GM12873 (cell line): ENCODE measurements at regions not wholly inside any gene's neighbourhood (a gene's known extent, or its start where the extent isn't known, plus 50 kb on each side); places are given as distances from the start of the nearest gene placed in this dataset.

Experiments used
- TF ChIP-seq, protein P1 (sequence below): IDR thresholded peaks from 2 replicates; pipeline ENCODE4 v1.5.1; 2012; ENCODE audit warnings: low read depth, mild to moderate bottlenecking, moderate library complexity, low read length, control low read depth; ENCODE audit not compliant: insufficient read depth; ENCODE audit errors: missing control alignments

DNA sequence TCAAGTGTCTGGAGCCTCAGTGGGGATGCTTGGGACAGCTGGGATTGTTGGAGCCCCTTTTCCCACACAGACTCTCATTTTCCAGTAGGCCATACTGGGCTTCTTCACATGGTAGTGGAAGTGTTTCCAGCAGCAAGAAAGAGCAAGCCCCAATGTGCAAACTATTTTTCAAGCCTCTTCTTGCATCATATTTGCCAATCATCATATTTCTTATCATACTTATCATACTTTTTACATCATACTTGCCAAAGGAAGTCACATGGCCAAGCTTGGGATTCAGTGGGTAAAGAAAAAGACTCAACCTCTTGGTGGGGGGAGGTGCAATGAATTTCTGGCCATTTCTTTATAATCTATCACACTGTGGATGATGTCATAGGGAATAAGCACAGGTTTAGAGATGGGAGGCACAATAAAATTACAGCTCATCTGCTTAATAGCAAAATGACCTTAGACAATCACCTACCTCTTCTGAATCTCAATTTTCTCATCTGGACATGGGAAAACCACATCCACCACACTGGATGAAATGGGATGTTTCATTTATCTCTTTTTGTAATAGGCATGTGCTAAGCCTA lies 174.2 kb downstream of the MID1IP1 start:
- TF ChIP-seq, protein P1, sequence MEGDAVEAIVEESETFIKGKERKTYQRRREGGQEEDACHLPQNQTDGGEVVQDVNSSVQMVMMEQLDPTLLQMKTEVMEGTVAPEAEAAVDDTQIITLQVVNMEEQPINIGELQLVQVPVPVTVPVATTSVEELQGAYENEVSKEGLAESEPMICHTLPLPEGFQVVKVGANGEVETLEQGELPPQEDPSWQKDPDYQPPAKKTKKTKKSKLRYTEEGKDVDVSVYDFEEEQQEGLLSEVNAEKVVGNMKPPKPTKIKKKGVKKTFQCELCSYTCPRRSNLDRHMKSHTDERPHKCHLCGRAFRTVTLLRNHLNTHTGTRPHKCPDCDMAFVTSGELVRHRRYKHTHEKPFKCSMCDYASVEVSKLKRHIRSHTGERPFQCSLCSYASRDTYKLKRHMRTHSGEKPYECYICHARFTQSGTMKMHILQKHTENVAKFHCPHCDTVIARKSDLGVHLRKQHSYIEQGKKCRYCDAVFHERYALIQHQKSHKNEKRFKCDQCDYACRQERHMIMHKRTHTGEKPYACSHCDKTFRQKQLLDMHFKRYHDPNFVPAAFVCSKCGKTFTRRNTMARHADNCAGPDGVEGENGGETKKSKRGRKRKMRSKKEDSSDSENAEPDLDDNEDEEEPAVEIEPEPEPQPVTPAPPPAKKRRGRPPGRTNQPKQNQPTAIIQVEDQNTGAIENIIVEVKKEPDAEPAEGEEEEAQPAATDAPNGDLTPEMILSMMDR = no peak

DNA sequence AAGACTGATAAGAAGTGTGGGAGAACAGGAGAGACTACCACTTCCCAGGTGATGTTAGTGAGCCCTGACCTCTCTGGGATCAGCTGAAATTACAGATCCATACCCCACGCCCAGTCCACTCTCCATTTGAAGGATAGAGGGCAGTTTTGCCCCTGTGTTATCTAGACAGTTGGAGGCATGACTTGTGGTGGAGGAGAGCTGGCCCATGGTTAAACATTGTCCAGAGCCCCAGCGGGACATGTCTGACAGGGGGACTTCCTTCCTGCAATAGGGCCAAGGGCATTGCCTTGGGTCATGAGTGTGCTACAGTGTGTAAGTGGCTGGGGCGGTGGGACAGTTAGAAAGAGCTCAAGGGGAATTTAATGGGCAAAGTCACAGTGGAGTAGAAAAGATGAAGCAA lies 181.1 kb downstream of the MID1IP1 start:
- TF ChIP-seq, protein P1 = no peak

DNA sequence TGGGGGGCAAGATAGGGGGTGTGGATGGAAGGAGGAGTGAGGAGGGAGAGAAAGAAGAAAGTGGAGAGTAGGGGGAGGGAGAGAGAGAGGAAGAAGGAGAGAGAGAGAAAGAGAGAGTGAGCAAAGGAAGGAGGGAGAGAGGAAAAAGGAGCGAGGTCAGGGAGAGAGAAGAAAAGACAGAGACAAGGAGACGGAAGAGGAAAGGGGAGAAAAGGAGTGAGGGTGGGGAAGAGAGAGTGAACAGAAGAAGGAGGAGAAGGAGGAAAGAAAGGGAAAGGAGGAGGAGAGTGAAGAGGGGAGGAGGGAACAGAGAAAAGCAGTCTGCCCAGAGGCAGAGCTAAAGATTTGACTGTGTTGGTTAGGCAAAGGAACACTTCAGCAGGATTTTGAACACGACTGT lies 181.6 kb downstream of the MID1IP1 start:
- TF ChIP-seq, protein P1 = no peak

DNA sequence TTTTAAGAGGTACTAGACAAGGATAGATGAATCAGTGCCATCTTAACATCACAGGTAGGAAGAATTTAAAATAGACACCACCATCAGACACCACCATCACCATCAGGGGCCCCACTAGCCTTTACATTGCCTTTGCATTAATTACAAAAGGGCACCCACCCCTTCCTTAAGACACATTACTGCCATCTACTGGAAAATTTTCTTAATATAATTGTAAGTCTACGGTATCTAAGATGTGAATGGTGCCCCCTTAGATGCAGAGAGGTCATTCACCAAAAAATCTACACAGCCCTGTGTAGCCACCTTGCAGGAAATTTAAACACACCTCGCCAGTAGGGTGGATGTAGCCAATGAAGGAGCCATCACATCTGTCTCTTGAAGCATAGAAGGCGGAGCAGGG lies 184.1 kb downstream of the MID1IP1 start:
- TF ChIP-seq, protein P1 = peak; percentile 28

DNA sequence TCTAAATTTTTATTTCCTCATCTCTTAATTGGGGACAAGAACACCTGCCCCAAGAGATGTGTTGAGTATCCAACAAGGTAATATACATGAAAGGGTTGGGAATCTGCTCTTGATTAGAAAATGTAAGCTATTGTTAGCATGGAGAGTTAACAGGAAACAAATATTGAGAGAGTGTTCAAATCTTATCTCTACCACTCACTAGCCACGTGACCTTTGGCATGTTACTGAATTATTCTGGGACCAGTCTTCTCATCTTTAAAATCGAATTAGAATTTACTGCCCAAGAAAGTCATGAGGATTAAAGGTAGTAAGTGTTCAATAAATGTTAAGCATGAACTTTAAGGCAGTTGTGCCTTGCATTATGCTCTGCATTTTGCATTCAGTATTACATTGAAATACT lies 184.7 kb downstream of the MID1IP1 start:
- TF ChIP-seq, protein P1 = no peak

DNA sequence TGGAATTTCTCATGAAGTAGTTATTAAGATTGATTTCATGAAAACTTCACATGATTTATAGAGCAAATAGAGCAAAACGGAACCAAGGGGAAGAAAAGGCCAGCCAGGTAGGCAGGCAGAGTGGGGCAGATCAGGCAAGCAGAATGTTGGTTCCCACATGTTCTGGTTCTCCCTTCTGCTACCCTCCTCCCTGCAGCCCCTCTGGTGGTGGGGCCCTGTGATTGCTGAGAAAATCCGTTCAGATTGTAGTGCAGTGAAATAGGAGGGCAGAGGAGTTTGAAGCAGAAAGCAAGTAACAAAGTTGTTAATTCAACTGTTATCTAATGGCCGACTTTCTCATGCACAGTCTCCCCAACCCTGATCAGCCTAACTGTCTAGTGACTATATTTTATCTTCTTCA lies 185.3 kb downstream of the MID1IP1 start:
- TF ChIP-seq, protein P1 = no peak

DNA sequence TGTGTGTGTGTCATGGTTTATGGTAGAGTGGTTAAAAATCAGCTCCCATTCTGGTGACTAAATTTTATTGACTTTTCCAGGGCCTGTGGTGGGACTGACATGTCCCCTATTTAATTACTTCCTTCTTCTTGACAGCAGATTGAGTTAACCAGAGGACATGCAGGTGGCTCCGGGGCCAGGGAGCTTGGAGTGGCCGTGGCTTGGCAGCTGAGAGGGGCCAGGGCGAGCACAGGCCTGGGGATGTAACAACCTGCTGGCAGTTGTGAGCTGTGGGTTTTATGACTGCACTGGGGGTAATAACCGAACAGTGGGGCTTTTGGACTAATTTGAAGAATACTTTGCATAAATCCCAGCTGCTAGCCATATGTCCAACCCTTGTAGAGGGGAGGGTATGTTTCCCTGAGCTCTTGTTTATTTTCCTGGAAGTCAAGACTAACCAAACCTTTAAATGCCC lies 186.0 kb downstream of the MID1IP1 start:
- TF ChIP-seq, protein P1 = no peak

DNA sequence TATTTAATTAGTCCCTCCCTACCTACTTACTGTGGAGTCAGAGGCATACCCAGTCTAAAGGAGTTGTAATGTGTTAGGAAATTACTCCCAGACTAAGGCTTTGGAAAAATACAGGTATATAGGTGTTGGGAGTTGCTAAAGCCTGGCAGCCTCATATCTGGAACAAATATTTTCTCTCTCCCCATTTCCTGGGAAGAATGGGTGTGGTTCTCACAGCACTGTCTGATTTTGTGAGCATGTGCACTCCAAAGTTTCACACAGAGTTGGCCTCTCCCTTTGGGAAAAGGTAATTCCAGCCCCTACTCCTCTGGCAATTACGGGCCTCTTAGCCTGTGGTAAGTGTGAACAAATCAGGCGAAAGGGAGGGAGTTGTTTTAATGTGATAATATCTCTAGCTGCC lies 187.0 kb downstream of the MID1IP1 start:
- TF ChIP-seq, protein P1 = no peak
